ENCODE measurements at regions not wholly inside any gene's neighbourhood (a gene's known extent, or its start where the extent isn't known, plus 50 kb on each side); places are given as distances from the start of the nearest gene placed in this dataset.
A peak's percentile ranks its signal among the peaks of the same experiment; 100 is the strongest.

DNA sequence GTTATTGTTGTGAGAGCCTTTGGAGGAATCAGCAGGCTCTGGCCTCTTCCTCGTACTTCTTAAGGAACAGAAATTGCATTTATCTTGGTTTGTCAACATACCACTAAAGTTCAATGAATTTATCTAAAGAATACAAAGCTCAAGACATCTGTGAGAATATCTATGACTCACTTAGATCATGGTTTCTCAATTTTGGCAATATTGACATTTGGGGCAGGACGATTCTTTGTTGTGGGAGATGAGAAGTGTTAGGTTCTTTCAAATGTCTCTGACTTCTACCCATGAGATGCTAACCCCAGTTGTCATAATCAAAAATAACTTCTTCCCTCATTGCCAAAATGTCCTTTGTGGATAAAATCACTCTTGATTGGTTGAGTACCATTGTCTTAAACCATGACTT is 1190.3 kb downstream of the GALC start:
- TF ChIP-seq, protein P1, sequence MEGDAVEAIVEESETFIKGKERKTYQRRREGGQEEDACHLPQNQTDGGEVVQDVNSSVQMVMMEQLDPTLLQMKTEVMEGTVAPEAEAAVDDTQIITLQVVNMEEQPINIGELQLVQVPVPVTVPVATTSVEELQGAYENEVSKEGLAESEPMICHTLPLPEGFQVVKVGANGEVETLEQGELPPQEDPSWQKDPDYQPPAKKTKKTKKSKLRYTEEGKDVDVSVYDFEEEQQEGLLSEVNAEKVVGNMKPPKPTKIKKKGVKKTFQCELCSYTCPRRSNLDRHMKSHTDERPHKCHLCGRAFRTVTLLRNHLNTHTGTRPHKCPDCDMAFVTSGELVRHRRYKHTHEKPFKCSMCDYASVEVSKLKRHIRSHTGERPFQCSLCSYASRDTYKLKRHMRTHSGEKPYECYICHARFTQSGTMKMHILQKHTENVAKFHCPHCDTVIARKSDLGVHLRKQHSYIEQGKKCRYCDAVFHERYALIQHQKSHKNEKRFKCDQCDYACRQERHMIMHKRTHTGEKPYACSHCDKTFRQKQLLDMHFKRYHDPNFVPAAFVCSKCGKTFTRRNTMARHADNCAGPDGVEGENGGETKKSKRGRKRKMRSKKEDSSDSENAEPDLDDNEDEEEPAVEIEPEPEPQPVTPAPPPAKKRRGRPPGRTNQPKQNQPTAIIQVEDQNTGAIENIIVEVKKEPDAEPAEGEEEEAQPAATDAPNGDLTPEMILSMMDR (IDR thresholded peaks at IDR 0.05; ENCODE audit: insufficient read depth, low read depth, low read length), result no peak
- H3K4me3 ChIP-seq (ENCODE audit: low read depth, low read length), result no peak overlapping the region
- no peak for DNase-seq (ENCODE audit: low read depth)

DNA sequence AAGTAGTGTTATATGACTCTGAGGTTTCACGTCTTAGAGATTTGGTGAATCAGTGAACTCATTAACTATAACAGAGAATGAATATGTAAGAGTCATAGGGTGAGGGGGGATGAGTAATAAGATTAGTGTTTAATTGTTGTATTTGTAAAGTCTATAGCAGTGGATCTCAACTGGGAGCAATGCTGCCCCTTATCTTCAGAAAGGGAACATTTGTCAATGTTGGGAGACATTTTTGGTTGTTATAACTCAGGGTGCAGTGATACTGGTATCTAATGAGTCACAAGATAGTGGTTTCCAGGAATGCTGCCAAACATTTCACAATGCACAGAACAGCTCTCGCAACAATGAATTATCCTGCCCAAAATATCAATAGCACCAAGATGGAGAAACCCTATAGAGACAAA is 1193.7 kb downstream of the GALC start:
- no peak overlapping the region for H3K4me3 ChIP-seq (ENCODE audit: low read depth, low read length)
- peak; percentile 75 for DNase-seq (ENCODE audit: low read depth)
- TF ChIP-seq, protein P1 (IDR thresholded peaks at IDR 0.05; ENCODE audit: insufficient read depth, low read depth, low read length), result no peak

DNA sequence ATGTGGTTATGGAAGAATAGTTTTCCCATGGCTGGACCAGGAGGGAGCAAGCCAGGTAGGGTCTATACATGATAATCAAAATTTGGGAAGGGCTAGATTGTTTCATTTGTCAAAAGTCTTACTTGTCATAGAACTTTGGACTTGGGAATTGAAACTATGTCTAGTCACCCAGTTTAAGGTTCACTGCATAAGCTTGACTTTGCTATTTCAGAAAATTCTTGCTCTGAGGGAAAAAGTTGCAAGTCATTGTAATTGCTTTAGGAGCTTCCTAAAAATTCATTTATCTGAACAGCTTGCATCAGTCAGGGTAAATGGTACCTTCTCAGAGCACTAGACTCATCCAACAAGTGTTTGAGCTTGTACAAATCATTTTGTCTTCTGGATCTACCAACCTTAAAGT is 1194.7 kb downstream of the GALC start:
- no peak overlapping the region for H3K4me3 ChIP-seq (ENCODE audit: low read depth, low read length)
- TF ChIP-seq, protein P1 (IDR thresholded peaks at IDR 0.05; ENCODE audit: insufficient read depth, low read depth, low read length), result no peak
- no peak for DNase-seq (ENCODE audit: low read depth)

DNA sequence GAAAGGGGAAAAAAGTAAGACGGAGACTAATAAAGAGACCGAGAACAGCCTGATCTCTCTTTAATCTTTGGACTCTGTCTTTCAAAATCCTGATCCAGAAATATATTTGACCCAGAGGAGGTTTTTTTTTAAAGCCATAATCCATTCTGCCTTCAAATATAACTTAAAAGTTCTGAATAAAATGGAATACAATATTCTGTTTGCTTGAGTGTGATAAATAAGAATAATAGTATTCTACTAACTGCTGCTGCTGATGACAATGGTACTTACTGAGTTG is 1196.0 kb downstream of the GALC start:
- TF ChIP-seq, protein P1 (IDR thresholded peaks at IDR 0.05; ENCODE audit: insufficient read depth, low read depth, low read length), result no peak
- no peak for DNase-seq (ENCODE audit: low read depth)
- H3K4me3 ChIP-seq (ENCODE audit: low read depth, low read length), result no peak overlapping the region

DNA sequence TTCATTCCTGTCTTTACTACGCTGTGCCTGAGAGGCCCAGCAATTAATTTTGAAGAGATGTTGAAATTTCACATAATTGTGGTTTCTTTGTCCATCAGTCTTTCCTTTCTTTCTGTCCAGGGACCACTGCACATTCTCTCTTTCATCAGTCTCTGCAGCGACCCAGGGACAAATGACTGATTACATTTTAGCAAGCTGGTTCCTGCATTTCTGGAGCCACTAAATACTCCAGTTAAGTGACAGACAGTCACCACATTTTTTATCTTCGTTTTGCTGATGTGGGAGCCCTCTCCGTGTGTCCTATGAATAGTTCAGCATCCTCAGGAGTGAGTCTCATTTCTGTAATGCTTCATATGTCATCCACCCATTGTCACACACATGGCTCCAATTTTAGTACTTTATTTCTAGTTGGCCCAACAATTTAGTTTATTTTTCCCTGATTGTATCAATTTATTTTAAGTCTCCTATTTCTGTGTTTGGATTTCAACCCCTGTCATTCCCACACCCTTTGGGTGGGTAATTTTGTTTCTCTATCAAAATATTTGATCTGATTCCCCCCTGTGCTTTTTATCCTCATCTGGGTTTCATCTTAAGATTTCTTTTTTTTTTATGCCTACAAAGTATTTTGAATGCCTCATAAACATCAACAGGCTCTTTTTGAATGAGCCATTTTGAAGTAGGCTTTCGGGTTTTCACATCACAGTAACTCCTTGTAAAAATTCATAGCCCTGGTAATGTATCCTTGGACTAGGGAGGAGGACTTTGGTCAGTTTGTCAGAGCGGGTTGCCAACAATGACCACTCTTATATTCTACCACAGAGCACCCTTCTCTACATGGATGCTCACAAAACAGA is 1196.5 kb downstream of the GALC start:
- H3K4me3 ChIP-seq (ENCODE audit: low read depth, low read length), result no peak overlapping the region
- TF ChIP-seq, protein P1 (IDR thresholded peaks at IDR 0.05; ENCODE audit: insufficient read depth, low read depth, low read length), result no peak
- DNase-seq (ENCODE audit: low read depth), result peak; percentile 18

DNA sequence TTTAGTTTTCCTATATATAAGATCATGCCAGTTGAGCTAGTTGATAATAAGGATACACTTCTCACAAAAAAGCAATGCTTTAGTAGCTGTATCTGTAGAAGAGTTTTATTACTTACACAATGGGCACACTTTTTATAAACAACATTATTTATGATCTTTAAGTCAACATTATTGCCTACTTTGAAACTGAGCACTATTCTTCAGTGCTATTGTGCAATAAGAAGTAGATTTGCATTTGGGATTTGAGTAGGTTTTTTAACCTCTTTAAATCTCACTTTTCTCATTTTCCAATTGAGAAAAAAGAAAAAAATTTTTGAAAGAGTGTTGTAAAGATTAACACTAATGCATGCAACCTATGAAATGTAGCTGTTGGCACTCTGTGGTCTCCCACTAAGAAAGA is 1198.3 kb downstream of the GALC start:
- no peak overlapping the region for H3K4me3 ChIP-seq (ENCODE audit: low read depth, low read length)
- TF ChIP-seq, protein P1 (IDR thresholded peaks at IDR 0.05; ENCODE audit: insufficient read depth, low read depth, low read length), result no peak
- DNase-seq (ENCODE audit: low read depth), result no peak

All from fibroblast of villous mesenchyme (primary cell).